ENCODE measurements at regions not wholly inside any gene's neighbourhood (a gene's known extent, or its start where the extent isn't known, plus 50 kb on each side); places are given as distances from the start of the nearest gene placed in this dataset.

DNA sequence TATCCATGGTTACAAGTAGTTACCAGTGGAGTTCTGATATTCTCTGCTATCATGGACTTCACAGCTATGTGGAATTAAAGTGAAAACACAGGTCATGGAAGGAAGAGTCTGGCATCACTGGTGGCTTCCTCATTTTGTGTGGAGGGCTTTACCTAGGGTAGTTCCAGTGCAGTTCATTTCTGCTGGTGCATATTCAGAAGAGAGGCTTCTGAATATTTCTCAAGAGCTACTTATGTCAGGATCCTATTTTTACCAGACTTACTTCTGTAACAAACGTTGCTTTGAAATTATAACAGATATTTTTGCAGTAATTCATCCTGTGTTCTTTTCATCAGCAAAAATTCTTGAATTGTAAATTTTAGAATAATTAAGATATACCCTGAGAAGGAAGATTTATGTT, 236.5 kb upstream of the NPSR1 start:
- TF ChIP-seq, protein P1, sequence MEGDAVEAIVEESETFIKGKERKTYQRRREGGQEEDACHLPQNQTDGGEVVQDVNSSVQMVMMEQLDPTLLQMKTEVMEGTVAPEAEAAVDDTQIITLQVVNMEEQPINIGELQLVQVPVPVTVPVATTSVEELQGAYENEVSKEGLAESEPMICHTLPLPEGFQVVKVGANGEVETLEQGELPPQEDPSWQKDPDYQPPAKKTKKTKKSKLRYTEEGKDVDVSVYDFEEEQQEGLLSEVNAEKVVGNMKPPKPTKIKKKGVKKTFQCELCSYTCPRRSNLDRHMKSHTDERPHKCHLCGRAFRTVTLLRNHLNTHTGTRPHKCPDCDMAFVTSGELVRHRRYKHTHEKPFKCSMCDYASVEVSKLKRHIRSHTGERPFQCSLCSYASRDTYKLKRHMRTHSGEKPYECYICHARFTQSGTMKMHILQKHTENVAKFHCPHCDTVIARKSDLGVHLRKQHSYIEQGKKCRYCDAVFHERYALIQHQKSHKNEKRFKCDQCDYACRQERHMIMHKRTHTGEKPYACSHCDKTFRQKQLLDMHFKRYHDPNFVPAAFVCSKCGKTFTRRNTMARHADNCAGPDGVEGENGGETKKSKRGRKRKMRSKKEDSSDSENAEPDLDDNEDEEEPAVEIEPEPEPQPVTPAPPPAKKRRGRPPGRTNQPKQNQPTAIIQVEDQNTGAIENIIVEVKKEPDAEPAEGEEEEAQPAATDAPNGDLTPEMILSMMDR (conservative IDR thresholded peaks at IDR 0.05) = no peak
- no peak for TF ChIP-seq EZH2 (IDR thresholded peaks at IDR 0.05; ENCODE audit: low read depth)

Data from PC-9 (cell line).